ENCODE measurements at regions not wholly inside any gene's neighbourhood (a gene's known extent, or its start where the extent isn't known, plus 50 kb on each side); places are given as distances from the start of the nearest gene placed in this dataset.

DNA sequence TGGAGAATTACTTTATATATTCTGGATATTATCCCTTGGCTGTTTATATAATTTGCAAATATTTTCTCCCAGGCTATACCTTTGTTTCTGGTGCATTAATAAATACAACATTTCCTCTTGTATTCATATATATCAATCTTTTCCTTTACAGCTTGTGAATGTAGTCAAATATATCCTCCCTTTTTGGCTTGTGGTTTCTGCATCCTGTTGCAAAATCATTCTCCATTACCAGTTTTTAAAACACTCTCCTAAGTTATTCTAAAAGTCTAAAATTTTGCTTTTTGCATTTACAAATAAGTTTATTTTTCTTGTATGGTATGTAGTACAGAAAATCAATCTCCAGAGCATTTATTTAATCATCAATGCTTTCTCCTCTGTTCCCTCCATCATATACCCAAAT is 909.4 kb downstream of the ADGRL2 start:
- no peak for DNase-seq

DNA sequence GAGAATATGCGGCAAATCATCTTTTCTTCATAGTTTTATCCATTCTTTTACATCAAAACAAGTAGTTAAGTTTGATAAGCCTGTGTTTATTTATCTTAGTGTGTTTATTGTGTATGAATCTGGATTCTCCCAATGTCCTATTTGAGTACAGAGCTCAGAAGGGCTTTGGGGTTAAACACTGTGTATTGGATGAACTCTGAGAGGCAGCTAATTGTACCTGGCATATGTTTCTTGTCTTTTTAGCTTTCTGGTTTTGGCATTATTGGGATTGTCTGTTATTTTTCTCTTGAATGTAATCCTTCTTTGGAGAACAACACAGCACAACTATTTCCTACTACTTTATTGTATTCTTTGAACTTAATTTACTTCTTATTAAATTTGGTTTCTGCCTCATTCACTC is 906.9 kb downstream of the ADGRL2 start:
- DNase-seq: no peak

DNA sequence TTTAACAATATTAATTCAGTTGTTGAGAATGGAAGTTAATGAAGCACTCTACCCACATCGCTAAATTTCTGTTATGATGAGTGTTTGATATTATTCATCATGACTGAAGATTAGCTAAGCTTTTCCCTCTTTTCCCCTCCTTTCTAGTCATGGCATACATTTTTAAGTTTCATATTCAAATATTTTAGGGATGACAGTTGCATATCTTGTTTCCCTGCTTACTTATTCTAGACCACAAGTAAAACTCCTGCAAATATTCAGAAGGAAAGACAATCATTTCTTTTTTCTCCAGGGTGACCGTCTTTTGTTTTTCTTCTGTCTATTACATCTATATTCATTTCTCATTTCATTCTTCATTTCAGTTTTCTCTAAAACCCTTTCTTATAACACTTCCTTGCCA is 906.0 kb downstream of the ADGRL2 start:
- no peak for DNase-seq

DNA sequence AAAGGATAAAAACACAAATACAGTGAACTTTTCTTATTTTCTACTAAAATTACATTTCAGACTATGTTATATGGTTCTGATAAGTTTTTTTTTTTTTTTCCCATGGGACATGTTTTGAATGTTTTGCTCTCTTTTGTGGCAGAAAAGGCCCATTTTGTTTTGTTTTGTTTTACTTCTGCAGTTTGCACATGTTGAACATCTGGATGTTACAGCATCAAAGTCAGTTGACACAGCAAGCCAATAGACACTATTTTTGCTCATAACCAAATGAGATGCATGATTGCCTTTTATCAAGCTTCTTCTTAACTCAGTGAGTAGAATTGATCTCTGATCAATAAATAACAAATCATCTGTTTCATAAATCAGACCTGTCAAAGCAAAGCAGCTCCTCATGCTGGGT is 904.2 kb downstream of the ADGRL2 start:
- no peak for DNase-seq

DNA sequence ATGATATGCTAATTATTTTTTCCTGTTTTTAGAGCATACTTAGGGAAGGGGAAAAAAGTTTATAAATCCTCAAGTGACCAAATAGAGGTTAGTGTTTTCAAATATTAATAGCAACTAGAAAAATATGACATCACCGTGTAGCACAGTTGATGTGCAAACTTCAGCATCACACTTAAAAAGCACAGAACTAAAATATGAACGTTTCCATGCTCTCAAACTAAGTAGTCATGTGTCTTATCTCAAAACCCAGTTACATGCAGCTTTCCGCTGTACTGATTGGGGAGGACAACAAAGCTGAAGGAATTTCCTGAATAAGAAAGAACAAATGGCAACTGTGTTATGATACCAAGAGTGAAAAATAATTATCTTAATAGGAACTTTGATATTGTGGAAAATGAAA is 903.7 kb downstream of the ADGRL2 start:
- DNase-seq: no peak

DNA sequence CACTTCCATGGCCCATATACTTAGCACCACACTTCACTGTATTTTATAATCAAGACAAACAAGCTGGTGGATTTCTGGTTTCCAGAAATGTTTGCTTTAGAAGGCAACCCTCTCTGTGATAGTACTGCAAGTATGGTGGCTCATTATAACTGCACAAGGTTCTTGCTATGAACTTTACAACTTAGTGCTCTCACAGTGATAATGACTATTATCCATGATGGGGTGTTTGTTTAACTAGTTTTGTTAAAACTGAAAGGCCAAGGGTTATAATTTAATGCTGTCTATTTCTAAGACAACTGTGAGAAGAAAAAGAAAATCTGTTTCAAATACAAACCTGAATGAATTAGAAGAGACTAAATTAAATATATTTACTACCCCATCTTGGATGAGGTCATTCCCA is 903.2 kb downstream of the ADGRL2 start:
- no peak for DNase-seq

DNA sequence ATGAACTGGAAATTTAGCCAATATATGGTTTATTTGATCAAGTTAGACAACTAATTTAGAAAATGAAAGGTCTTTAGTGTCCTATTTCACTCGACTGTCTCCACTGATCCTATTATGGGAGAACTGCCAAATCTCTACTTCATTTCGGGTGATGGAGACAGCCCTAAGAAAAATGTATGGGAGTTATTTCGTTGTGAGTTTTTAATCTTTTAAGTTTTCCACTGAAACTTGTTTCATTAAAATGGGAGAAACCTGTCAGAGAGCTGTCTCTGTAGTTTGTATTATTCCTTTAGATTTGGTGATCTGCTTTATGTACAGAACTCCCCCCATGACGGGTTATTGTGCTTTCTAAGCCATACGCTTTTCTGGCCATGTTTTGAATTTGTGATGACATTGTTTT is 899.7 kb downstream of the ADGRL2 start:
- no peak for DNase-seq

DNA sequence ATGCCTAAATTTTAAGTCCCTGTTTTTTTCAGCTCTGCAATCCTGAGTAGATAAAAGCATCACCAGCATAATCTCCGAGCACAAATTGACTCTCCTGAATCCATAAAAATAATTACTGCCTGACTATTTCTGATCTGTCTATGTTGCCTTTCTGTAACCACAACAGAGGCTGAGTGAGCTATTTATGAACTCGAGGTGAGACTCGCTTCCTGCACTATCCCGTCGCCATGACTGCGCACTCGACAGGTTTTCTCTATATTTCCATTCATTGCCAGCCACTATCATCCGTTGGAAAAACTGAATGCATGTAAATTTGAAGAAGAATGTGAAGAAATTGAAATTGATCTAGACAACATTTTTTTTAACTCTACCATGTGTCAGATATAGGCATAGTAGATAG is 897.2 kb downstream of the ADGRL2 start:
- DNase-seq: peak; percentile 38

DNA sequence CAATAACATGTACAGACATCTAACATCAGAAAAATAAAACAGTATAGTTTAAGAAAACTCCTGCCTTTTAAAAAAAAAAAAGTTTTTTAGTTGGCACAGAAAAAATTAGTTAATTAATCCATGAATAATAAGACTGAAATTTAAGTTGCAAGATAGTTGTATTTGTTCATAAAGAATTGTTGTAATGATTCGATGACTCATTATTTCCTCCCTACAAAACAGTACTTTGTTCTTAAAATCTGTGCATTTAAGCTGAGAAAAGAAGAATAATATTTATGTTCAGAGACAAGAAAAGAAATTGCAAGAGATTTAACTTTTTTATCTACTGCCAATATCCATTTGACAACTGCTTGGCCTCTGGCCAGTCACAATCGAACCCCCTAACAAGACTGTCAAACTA is 894.7 kb downstream of the ADGRL2 start:
- no peak for DNase-seq

DNA sequence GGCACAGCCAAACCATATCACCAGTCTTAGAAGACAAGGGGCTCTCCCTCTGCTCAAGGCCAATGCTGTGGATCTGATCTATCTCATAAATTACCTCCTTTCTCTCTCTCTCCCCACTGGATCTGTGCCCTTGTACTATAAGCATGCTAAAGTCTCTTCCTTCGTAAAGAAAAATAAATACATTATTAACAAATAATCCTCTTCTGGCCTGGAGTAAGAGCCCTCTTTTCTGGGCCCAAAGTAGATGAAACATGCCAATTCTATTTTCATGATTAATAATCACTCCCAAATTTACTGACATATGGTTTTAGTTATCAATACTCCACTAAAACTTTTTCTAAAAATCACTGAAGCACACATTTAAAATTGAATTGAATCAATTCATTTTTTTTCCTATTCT is 889.7 kb downstream of the ADGRL2 start:
- DNase-seq: no peak

DNA sequence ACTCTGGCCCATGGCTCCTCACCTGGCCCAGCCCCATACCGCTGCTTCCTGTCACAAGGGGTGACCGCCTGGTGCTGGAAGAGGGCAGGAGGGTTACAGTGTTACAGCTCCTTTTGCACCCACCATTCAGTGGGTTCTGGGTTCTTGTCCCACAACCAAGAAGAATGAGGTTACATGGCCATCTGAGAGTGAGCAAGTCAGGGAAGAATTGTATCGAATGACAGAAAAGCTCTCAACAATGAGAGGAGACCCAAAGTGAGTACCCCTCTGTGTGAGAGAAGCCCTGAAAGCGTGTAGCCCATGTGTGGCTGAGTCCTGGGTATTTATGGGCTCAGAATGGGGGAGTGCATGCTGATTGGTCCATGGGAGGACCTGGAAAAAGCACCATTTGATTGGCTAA is 888.5 kb downstream of the ADGRL2 start:
- no peak for DNase-seq

DNA sequence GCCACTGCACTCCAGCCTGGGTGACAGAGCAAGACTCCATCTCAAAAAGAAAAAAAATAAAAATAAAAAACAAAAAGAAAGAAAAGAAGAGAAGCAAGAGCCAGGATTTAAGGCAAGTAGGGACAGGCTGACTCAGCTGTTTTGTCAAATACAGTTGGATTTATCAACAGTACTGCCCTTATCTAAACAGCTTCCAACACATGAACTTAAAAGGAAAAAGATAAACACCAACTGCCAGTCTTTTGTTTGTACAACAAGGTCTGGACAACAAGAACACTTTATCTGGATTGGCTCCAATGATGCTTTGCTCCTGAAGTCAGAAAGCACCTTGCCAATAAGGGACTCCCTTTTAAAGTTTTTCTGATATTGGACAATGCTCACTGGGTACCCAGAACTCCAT is 886.0 kb downstream of the ADGRL2 start:
- DNase-seq: no peak

DNA sequence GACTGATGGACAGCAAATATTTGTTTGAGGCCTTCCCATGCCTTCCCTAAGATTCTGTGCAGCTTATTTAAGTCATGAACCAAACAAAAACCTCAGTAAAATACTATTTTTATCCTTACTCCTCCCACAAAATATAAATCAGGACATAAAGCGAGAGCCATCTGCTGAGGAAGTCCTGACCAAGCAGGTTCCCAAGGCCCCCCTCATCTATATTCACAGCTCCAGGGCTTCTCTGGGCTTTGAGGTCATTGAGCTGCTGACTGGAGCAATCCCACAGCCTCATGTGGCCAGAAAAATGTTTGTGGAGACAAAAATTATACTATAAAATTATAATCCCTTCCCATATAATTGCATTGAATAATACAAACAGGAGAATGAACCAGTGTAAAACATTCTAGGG is 846.2 kb downstream of the ADGRL2 start:
- no peak for DNase-seq

DNA sequence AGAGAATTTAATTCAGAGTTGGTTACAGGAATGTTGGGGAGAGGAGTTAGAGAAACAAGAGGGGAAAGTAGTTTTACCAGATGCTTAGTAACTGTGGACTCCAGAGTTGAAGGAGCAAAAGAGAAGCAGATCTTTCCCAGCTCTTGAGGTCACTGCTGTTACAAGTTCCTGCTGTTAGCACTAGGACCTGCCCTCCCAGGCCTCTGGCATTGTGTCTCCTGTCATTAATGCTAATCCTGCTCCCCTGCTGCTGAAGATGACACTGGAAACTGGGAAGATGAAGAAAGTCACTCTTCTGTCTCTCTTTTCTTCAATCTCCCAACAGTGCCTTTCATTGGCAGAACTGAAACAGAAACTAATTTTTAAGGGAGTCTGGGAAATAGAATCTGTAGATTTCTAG is 845.6 kb downstream of the ADGRL2 start:
- DNase-seq: no peak

DNA sequence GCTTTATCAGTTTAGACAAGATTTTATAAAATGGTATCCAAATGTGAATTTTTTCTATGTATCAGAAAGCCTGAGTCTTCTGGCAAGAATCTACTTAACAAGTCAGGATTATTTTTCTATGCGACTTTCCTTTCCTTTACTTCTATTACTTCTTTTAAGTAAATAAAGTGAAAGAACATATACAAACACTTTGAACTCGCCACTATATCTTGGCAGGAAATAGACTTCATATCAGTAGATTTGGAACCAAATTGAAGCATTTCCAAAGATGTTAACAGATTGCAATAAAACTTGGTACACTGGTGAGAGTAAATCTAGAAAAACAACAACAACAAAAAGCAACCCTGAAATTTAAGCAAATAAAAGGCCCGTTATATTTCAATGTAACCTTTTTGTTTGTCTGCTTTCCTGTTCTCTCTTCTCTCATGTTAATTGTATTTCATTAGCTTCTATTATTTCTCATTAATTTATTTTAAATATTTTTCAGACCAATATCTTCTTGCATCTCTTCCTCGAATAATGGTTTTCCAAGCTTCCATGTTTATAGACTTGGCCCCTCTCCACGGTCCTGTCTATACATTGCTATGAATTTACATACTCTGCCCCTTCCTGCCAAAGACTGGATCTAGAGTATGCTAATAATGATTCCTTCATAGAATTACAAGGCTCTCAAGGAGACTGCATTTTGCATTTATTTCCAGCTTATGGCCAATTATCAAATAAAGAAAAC is 843.6 kb downstream of the ADGRL2 start:
- no peak for DNase-seq

DNA sequence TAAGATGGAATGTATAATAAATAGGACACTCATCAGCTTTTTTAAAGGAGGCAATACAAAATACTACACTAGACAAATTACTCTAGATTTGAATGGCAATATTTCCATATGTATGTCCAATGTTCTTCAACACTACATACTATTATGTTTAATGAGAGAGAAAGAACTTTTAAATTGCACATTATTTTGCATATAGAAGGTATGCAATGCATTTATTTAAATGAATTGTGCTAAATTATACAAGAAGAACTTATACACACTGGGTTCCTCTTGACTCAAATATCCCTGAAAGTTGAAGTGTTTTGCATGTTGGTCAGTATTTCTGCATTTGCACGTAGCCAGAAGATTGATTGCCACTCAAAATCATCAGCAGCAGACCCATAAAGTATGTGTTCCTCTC is 839.6 kb downstream of the ADGRL2 start:
- DNase-seq: no peak

DNA sequence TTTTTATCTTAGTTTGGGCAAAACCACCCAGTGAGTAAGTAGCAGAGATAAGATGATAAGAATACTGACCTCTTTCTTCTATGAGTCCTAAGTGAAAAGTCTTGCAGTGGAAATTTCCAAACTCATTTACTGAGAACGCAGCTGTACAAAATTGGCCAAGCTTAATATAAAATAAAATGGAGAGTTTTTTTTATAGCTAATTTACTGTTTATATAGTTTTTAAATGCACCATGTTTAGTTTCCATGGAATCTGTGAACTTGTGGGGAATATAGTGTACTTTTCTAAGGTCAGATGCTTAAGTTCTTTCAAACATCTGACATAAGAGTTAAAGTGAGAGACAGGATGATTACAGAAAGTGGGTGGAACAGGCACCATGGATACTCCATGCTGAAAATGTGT is 833.5 kb downstream of the ADGRL2 start:
- DNase-seq: no peak

DNA sequence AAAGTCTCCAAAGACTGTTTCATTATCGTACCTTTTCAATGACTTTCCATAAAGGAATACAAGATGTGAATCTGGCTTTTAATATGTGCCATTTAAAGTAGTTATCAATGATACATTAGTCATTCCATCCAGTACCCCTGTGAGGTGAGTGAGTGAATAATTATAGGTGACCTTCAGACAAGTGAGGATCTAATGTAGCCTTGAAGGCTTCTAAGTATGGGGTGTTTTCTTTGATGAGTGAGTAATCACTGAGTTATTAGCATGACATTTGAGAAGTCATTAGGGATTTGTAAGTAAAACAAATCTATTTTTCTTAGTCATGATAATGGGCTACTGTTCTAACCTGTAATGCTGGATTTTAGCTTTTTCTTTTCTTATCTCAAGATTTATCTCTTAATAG is 831.4 kb downstream of the ADGRL2 start:
- no peak for DNase-seq

DNA sequence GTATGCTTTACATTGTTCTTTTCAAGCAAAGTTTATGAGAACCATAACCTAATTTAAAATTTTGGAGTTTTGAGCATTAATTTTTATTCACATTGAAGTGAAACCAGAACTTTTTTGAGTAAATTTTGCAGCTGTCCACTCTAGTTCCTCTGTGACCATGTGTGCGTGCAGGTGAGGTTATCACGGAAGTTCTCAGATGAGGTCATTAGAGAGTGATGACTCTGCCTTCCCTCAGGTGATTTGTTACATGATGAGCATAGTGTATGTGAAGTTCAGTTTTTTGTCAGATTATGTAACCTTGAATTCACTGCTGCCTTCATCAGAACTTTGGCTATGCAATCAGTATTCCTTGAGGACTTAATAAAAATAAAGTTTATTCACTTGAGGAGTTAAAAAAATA is 828.2 kb downstream of the ADGRL2 start:
- DNase-seq: no peak

DNA sequence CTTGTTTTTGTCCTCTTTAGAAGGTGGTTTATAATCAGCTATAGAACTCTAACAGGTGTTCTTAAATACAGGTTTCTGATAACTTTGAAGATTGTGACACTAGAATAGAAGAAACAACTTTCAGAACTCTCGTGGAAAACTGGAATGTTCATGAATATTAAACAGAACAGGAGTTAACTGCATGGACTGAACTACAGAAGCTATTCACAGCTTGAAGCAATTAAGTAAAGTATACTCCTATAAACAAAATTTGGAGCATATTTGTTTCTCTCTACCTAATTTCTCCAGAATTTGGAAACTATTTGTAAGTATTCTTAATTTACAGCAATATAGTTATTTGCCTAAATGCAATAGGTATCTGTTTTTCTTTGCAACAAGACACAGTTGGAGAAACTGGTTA is 824.8 kb downstream of the ADGRL2 start:
- DNase-seq: no peak

DNA sequence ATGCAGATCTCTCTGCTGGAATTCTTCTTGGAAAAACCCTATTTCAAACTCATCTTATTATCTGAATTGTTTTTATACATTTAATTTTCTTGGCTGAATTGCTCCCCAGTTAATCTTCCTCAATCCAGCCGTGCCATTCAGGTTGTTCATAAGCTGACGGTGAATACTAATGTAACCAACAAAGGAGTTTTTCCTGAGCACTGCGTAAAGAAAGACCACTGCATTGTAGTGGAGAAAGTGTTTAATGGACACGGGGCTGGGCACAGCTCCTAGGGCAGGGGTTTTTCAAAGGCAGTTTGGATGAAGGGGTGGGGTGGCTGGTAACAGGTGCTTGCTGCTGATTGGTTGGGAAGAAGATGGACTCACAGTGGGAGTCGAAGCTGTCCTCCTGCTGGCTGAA is 820.3 kb downstream of the ADGRL2 start:
- no peak for DNase-seq

DNA sequence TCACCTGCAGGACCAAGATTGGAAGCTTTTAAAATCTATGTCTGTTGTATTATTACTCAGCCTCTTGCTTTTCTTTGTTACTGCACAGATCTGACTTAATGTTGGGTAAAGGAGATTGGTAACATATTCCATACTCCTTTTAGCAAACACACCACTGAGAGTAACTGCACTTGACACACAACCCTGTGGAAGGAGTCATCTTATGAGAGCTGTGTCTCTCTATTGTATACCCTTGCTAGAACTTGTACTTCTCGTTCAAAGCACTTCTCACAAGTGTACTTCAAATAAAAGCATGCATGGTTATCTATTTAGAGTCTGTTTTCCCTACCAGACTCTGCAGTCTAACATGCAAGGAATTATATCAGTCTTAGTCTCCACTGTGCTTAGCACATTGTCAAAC is 813.4 kb downstream of the ADGRL2 start:
- no peak for DNase-seq

DNA sequence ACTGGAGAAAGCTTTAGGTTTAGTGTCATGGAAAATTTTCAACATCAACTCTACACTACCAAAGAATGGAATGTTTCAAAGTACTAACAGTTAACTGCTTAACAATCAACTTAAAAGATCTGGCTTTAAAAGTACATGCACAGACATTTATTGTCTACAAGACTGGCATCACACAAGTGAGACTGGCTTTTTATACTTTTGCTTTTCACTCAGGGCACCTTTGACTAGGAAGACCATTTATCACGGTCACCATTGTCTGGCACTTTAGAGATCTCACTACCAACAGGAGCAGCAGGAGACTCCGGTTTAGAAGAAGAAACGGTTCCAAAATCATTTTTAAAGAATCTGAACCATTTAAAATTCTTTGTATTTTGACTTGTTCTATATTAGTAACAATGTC is 812.3 kb downstream of the ADGRL2 start:
- DNase-seq: no peak

DNA sequence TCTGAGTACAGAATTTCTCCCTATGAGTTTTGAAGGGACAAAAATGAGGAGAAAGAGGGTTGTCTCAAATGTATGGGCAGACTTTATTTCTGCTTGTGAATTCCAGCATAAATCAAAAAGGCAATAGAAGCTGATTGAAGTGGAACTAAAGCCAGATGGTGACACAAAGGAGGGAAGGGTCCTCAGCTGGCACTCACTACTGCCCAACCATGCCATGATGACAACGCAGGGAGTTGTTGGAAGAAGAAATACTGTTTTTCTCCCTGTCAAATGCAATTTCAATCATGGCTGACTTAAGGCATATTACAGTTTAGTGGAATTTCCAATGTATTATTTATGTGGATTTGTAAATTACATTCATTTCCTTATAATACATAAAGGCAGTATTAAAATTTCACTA is 805.8 kb downstream of the ADGRL2 start:
- DNase-seq: no peak

DNA sequence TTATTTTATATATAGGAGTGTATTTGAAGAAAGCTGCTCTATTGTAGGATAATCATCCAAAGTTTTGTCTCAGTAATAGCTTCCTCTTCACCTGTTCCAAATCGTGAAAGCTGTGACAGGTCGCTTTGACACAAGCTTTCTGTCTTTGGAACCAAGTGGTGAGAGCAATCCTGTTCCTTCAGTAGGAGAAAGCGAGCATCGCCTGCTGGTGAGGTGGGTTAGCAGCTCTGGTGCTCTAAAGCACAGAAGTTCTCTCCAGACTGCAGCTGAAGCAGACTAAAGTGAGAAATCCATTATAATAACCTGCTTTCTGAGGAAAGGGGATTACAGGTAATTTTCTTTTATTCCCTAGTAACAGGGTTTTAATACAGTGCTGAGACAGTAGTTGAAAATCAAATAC is 803.8 kb downstream of the ADGRL2 start:
- DNase-seq: no peak

DNA sequence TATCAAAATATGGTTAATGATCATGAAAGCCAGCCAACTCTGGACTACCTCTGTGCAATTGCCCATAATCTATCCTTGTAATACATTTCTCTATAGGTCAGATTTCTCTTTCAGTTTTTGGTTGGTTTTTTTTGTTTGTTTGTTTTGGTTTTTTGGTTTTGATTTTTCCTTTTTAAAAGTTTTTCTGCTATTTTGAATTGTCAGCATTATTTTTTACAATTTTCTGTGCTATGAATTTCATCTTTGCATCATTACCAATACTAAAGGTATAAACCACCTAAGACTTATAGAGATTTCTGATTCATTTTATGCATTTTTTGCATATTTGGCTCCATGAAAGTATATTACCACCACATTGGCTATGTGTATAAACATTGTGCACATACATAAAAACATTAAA is 799.6 kb downstream of the ADGRL2 start:
- no peak for DNase-seq

All from NCI-H2081 treated with DMSO at 0.1 percent for 48 hours (cell line).